ENCODE measurements at regions not wholly inside any gene's neighbourhood (a gene's known extent, or its start where the extent isn't known, plus 50 kb on each side); places are given as distances from the start of the nearest gene placed in this dataset.

- TF ChIP-seq CTCF (IDR thresholded peaks at IDR 0.05; ENCODE audit: poor library complexity, severe bottlenecking) = no peak
- no peaks in the 10 kb centered on the region for H3K27me3 ChIP-seq (ENCODE audit: insufficient read depth, poor library complexity, severe bottlenecking)
- ATAC-seq (ENCODE audit: low read depth) = peak; percentile 73
- no peaks in the 10 kb centered on the region for H3K36me3 ChIP-seq (ENCODE audit: low read depth)
- no peak overlapping the region for H3K4me3 ChIP-seq (ENCODE audit: severe bottlenecking)
- H3K27ac ChIP-seq (ENCODE audit: poor library complexity, severe bottlenecking) = peak overlapping the region; percentile 98
- H3K4me1 ChIP-seq (ENCODE audit: insufficient read depth, poor library complexity, severe bottlenecking) = peaks cover 36% of the 10 kb centered on the region
- H3K9me3 ChIP-seq (ENCODE audit: severe bottlenecking) = no peaks in the 10 kb centered on the region
- no peak for DNase-seq (ENCODE audit: low spot score)
Observed at GRCh38 chr3:99549957-99550603, 88.3 kb upstream of the COL8A1 start.

DNA sequence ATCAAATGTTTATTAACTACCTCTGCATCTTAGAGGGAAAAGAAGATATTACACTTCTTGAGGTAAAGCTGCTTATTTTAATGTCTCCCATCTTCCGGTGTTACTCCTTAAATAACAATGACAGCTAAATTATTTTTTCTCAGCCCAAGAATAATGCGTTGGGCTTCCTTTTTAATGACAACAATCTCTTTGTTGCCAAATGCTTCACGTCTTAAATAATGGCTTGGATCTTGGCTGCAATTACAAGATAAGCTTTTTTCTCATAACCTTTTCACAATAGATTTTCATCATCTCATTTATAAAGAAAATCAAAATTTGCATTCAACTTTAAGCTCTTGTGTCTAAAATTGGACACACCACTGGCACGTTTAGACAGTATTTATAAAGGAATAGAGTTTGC, 89.2 kb upstream of the COL8A1 start:
- DNase-seq (ENCODE audit: low spot score) (no peak), ATAC-seq (ENCODE audit: low read depth) (no peak)
- TF ChIP-seq CTCF (IDR thresholded peaks at IDR 0.05; ENCODE audit: poor library complexity, severe bottlenecking) = no peak
- Histone ChIP-seq H3K4me3 (ENCODE audit: severe bottlenecking) (no peak overlapping the region), H3K27ac (ENCODE audit: poor library complexity, severe bottlenecking) (peak overlapping the region; percentile 98), H3K36me3 (ENCODE audit: low read depth) (no peaks in the 10 kb centered on the region), H3K9me3 (ENCODE audit: severe bottlenecking) (no peaks in the 10 kb centered on the region), H3K4me1 (ENCODE audit: insufficient read depth, poor library complexity, severe bottlenecking) (peaks cover 45% of the 10 kb centered on the region), H3K27me3 (ENCODE audit: insufficient read depth, poor library complexity, severe bottlenecking) (no peaks in the 10 kb centered on the region)

- DNase-seq (ENCODE audit: low spot score) = no peak
Observed at GRCh38 chr3:99548674-99549073, 89.7 kb upstream of the COL8A1 start.

GRCh38 chr3:99545941-99546580, 92.3 kb upstream of the COL8A1 start:
- H3K27ac ChIP-seq (ENCODE audit: poor library complexity, severe bottlenecking) = peak overlapping the region; percentile 98
- H3K4me3 ChIP-seq (ENCODE audit: severe bottlenecking) = no peak overlapping the region
- ATAC-seq (ENCODE audit: low read depth) (no peak), DNase-seq (ENCODE audit: low spot score) (no peak)
- no peaks in the 10 kb centered on the region for H3K27me3 ChIP-seq (ENCODE audit: insufficient read depth, poor library complexity, severe bottlenecking)
- no peaks in the 10 kb centered on the region for H3K36me3 ChIP-seq (ENCODE audit: low read depth)
- no peaks in the 10 kb centered on the region for H3K9me3 ChIP-seq (ENCODE audit: severe bottlenecking)
- peaks cover 77% of the 10 kb centered on the region for H3K4me1 ChIP-seq (ENCODE audit: insufficient read depth, poor library complexity, severe bottlenecking)
- TF ChIP-seq CTCF (IDR thresholded peaks at IDR 0.05; ENCODE audit: poor library complexity, severe bottlenecking) = no peak

More at GRCh38 chr3:99548674-99549073, 89.7 kb upstream of the COL8A1 start:
- no peak for TF ChIP-seq CTCF (IDR thresholded peaks at IDR 0.05; ENCODE audit: poor library complexity, severe bottlenecking)
- no peaks in the 10 kb centered on the region for H3K36me3 ChIP-seq (ENCODE audit: low read depth)
- peak; percentile 15; the same call in 2 of the 3 replicates for ATAC-seq (ENCODE audit: low read depth)
- H3K4me1 ChIP-seq (ENCODE audit: insufficient read depth, poor library complexity, severe bottlenecking) = peaks cover 50% of the 10 kb centered on the region
- H3K27me3 ChIP-seq (ENCODE audit: insufficient read depth, poor library complexity, severe bottlenecking) = no peaks in the 10 kb centered on the region
- peak overlapping the region; percentile 98 for H3K27ac ChIP-seq (ENCODE audit: poor library complexity, severe bottlenecking)
- no peak overlapping the region for H3K4me3 ChIP-seq (ENCODE audit: severe bottlenecking)
- H3K9me3 ChIP-seq (ENCODE audit: severe bottlenecking) = no peaks in the 10 kb centered on the region

GRCh38 chr3:99544786-99545281, 93.6 kb upstream of the COL8A1 start:
- ATAC-seq (ENCODE audit: low read depth) (peak; percentile 19; the same call in 1 of the 3 replicates), DNase-seq (ENCODE audit: low spot score) (no peak)
- no peak for TF ChIP-seq CTCF (IDR thresholded peaks at IDR 0.05; ENCODE audit: poor library complexity, severe bottlenecking)
- H3K4me1 ChIP-seq (ENCODE audit: insufficient read depth, poor library complexity, severe bottlenecking) = peaks cover 73% of the 10 kb centered on the region
- H3K36me3 ChIP-seq (ENCODE audit: low read depth) = no peaks in the 10 kb centered on the region
- H3K27ac ChIP-seq (ENCODE audit: poor library complexity, severe bottlenecking) = peak overlapping the region; percentile 98
- no peaks in the 10 kb centered on the region for H3K9me3 ChIP-seq (ENCODE audit: severe bottlenecking)
- H3K27me3 ChIP-seq (ENCODE audit: insufficient read depth, poor library complexity, severe bottlenecking) = no peaks in the 10 kb centered on the region
- H3K4me3 ChIP-seq (ENCODE audit: severe bottlenecking) = no peak overlapping the region

All from RWPE2 (cell line).